ENCODE measurements at regions not wholly inside any gene's neighbourhood (a gene's known extent, or its start where the extent isn't known, plus 50 kb on each side); places are given as distances from the start of the nearest gene placed in this dataset.

- no peak for DNase-seq
Measured at GRCh38 chr7:98463837-98464557, 63.1 kb upstream of the BAIAP2L1 start.

- peak; percentile 23 for DNase-seq
Measured at GRCh38 chr7:98462911-98463633, 62.2 kb upstream of the BAIAP2L1 start.

GRCh38 chr7:98460902-98461301 is 60.0 kb upstream of the BAIAP2L1 start:
- no peak for DNase-seq

GRCh38 chr7:98459529-98459928 is 58.6 kb upstream of the BAIAP2L1 start:
- no peak for DNase-seq

GRCh38 chr7:98458090-98458875 is 57.4 kb upstream of the BAIAP2L1 start:
- no peak for DNase-seq

GRCh38 chr7:98456866-98457265 is 56.0 kb upstream of the BAIAP2L1 start:
- DNase-seq = no peak

GRCh38 chr7:98452791-98453190 is 51.9 kb upstream of the BAIAP2L1 start:
- no peak for DNase-seq
